GM12865 (cell line): ENCODE measurements at regions not wholly inside any gene's neighbourhood (a gene's known extent, or its start where the extent isn't known, plus 50 kb on each side); places are given as distances from the start of the nearest gene placed in this dataset.

Experiments
- DNase-seq: peaks from one replicate; pipeline ENCODE4 v3.0.0; 2010; ENCODE audit warnings: low read depth
- H3K4me3 ChIP-seq: 2 replicates; pipeline ENCODE4 v1.5.1; 2011; ENCODE audit warnings: mild to moderate bottlenecking, low read depth, low read length, control low read depth
- CTCF ChIP-seq: IDR thresholded peaks from 2 replicates; pipeline ENCODE4 v1.5.1; 2011; ENCODE audit warnings: low read length, control low read depth, low read depth, inconsistent platforms; ENCODE audit not compliant: insufficient read depth; ENCODE audit errors: missing control alignments

DNA sequence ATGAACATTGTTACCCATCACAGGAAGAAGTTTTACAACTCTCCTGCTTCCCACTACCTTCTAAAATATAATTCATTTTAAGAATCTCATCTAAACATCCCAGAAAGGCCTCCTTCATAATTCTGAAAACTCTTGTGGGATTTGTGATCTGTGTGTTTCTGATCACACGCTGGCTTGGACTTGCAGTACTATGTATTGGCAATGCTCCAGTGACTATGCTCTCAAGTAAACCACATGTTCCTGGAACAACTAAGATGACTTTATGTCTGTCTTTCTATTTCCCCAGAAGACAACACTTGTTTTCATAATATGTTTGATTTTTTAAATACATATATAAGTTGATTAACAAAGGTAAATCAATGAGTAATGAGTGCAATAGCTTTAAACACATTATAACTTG, 376.6 kb upstream of the NETO1 start:
- no peak for TF ChIP-seq CTCF
- no peak overlapping the region for H3K4me3 ChIP-seq
- DNase-seq = no peak

DNA sequence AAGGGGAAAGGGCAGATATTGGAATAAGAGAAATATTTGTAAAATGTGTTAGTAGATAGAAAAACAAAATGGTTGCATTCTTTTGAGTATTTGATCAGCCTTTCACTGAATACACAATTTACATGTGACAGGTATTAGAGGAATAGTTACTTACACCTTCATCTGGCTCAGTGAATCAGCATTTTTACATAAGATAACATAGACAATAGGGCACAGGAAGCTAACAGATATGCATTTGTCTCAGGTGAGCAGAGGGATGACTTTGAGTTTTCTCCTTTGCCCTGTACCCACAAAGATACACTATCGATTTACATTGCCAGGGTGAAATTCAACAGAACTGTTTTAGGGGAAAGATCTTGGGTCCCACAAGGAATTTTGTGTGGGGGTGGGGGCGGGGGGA, 373.1 kb upstream of the NETO1 start:
- no peak overlapping the region for H3K4me3 ChIP-seq
- TF ChIP-seq CTCF = no peak
- no peak for DNase-seq

DNA sequence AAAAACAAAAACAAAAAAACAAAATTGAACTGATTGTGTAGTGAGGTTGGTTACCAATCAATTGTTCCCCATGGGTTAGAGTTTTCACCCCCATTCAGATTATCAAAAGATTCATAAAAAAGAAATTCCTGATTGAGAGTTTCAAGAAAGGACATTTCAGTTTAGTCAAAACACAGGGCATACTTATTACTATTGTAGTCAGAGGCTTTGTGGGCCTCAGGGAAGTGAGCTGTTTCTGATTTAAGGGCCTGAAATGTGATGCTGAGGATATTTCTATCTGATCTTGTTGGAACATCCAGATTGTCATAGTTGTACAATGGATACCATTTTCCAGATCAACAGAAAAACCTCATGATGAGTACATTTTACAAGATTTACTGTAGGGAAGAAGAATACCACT, 368.1 kb upstream of the NETO1 start:
- no peak for DNase-seq
- no peak for TF ChIP-seq CTCF
- no peak overlapping the region for H3K4me3 ChIP-seq

- H3K4me3 ChIP-seq = no peak overlapping the region
- TF ChIP-seq CTCF = no peak
- DNase-seq = peak; percentile 20
Observed at GRCh38 chr18:73235491-73235890, 367.7 kb upstream of the NETO1 start.

DNA sequence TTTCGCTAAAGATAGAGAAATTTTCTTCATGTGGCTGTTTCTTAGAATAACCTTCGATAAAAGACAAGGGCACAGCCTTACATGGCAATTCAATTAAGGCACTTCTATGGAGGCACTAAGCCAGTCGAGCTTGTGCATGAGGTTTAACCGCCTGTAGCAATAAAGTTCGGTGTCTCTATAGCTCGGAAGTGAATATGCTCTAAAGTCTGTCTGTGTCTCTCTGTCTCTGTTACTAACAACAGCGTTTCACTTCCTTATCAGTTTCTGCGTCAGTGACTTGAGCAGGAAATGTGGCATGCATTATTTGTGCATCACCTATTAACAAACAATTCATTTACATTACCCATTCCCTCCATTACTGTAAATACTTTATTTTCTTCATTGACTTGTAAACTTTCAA, 365.1 kb upstream of the NETO1 start:
- no peak overlapping the region for H3K4me3 ChIP-seq
- TF ChIP-seq CTCF = no peak
- DNase-seq = peak; percentile 5

DNA sequence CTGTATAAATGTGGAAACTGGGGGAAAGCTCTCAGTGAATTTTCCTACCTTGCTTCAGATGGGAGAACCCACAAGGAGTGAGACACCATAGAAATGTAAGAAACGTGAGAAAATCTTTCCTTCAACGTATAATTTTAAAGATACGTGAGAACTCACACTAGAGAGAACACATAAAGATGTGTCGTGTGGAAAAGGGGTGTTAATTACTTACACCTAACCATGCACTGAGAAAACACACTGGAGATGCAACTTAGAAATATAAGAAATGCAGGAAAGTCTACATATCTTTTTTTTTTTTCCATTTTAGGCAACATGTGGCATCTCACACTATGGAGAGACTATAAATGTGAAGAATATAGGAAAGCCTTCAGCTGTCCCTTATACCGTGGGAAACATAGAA, 352.9 kb upstream of the NETO1 start:
- DNase-seq = no peak
- no peak for TF ChIP-seq CTCF
- H3K4me3 ChIP-seq = no peak overlapping the region

- no peak for DNase-seq
- H3K4me3 ChIP-seq = no peak overlapping the region
- no peak for TF ChIP-seq CTCF
Observed at GRCh38 chr18:73218293-73218692, 350.5 kb upstream of the NETO1 start.
